GM21515 (cell line): ENCODE measurements at regions not wholly inside any gene's neighbourhood (a gene's known extent, or its start where the extent isn't known, plus 50 kb on each side); places are given as distances from the start of the nearest gene placed in this dataset.
"Not testable (repeated sequence)": the region's sequence is repeated elsewhere in the genome, so short reads cannot be mapped to it uniquely, and the experiment has no call there.

Source experiments
- ATAC-seq: cut with Tn5 transposase; IDR thresholded peaks from one replicate; pipeline ENCODE4 v1.9.1; 2021; ENCODE audit not compliant: unreplicated experiment

DNA sequence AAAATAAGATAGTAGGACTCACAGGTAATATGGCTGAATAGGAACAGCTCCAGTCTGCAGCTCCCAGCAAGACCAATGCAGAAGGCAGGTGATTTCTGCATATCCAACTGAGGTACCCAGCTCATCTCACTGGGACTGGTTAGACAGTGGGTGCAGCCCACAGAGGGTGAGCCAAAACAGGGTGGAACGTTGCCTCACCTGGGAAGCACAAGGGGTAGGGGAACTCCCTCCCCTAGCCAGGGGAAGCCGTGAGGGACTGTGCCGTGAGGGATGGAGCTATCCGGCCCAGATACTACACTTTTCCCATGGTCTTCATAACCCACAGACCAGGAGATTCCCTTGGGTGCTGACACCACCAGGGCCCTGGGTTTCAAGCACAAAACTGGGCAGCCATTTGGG, 114.8 kb upstream of the GNAI1 start:
- not testable (repeated sequence) for ATAC-seq

- peak; percentile 90 for ATAC-seq
Measured at GRCh38 chr7:80018941-80019808, 115.5 kb upstream of the GNAI1 start.

DNA sequence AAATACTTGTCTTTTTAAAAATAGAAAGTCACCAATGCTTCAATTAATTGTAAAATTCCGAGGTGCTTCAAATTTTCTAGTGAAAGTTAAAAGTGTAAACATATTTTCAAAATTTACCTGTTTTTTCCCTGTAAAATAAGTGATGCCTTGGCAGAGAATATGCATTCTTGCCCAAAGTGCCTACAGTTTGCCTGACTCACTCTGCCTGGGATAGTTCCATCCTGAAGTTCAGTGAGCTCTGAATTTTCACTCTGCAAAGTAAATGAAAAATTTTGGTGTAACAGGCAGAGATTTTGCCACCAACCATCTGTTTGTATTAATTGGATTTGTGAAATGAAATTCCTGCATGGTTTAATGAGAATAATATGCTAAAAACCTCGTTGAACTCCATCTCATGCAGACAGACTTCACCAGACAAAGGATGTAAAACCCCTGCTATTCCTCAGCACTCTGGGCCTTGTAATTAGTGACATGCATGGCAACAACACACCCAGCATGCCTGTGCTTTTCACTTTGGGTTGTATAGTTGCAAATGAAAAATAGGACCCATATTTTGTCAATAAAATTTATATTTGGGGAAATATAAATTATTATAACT, 117.4 kb upstream of the GNAI1 start:
- no peak for ATAC-seq

DNA sequence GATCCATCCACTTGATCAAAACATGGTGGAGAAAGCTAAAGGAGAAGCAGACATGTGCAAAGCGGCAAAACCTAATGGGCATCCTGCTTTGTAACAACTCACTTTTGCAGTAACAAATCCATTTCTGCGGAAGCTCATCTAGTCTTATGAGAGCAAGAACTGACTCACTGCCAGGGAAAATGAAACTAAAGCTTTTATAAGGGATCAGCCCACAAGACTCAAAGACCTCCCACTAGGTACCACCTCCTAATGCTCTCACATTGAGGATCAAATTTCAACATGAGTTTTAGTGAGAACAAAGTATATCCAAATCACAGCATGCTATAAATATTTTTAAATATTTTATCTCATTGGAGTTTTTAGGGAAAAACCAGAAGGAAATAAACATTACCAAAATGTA, 120.1 kb upstream of the GNAI1 start:
- no peak for ATAC-seq

- no peak for ATAC-seq
Measured at GRCh38 chr7:80008039-80008438, 126.6 kb upstream of the GNAI1 start.

DNA sequence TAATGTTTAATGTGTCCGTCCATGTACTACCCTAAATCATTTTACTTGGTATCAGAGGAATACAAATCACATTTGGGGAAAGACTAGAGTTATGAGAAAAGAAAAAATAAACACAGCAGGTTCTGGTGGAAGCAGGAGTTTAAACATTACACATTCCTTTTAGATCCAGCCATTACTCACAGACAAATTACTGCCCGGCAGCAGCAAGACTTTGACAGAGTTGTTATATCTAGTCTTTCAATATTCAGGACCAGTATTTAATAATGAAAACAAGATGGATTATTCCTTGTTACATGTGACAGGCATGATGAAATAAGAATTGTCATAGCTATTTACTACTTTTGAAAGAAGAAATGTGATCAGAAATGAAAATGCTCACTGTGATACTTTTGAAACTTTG, 131.8 kb upstream of the GNAI1 start:
- no peak for ATAC-seq

- ATAC-seq: no peak
Measured at GRCh38 chr7:79998363-79998762, 136.3 kb upstream of the GNAI1 start.

- no peak for ATAC-seq
Measured at GRCh38 chr7:79997345-79997744, 137.3 kb upstream of the GNAI1 start.

- ATAC-seq: not testable (repeated sequence)
Measured at GRCh38 chr7:79995741-79996140, 138.9 kb upstream of the GNAI1 start.

DNA sequence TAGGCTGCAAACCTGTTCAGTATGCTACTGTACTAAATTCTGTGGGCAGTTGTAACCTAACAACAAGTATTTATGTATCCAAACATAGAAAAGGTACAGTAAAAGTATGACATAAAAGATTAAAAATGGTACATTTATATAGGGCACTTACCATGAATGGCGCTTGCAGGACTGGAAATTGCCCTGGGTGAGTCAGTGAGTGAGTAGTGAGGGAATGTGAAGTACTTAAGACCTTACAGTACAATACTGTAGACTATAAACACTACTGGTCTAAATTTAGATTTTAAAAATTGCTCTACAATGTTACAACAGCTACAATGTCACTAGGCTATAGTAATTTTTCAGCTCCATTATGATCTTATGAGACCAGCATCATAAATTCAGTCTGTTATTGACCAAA, 146.0 kb upstream of the GNAI1 start:
- ATAC-seq: no peak

- ATAC-seq: no peak
Measured at GRCh38 chr7:79984210-79984609, 150.4 kb upstream of the GNAI1 start.

GRCh38 chr7:79982141-79982770, 152.4 kb upstream of the GNAI1 start:
- no peak for ATAC-seq

- no peak for ATAC-seq
Measured at GRCh38 chr7:79980376-79980775, 154.3 kb upstream of the GNAI1 start.

GRCh38 chr7:79979437-79979836, 155.2 kb upstream of the GNAI1 start:
- ATAC-seq: no peak

DNA sequence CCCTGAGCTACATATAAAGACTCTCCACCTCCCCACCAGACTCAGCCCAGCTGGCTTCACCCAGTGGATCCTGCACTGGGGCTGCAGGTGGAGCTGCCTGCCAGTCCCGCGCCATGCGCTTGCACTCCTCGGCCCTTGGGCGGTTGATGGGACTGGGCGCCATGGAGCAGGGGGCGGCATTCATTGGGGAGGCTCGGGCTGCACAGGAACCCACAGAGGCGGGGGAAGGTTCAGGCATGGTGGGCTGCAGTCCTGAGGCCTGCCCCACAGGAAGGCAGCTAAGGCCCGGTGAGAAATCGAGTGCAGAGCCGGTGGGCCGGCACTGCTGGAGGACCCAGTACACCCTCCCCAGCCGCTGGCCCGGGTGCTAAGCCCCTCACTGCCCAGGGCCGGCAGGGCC, 157.2 kb upstream of the GNAI1 start:
- ATAC-seq: no peak

- not testable (repeated sequence) for ATAC-seq
Measured at GRCh38 chr7:79976711-79977020, 158.0 kb upstream of the GNAI1 start.

- ATAC-seq: not testable (repeated sequence)
Measured at GRCh38 chr7:79975986-79976710, 158.5 kb upstream of the GNAI1 start.

GRCh38 chr7:79973455-79973854, 161.2 kb upstream of the GNAI1 start:
- no peak for ATAC-seq

GRCh38 chr7:79971058-79971457, 163.6 kb upstream of the GNAI1 start:
- no peak for ATAC-seq

DNA sequence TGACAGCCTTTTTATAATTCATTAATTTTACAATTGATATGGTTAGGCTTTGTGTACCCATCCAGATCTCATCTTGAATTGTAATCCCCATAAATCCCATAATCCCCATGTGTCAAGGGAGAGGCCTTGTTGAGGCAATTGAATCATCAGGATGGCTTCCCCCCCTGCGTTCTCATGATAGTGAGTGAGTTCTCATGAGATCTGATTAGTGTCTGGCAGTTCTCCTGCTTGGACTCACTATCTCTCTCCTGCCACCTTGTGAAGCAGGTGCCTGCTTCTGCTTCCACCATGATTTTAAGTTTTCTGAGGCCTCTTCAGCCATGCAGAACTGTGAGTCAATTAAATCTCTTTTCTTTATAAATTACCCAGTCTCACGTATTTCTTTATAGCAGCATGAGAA, 165.7 kb upstream of the GNAI1 start:
- no peak for ATAC-seq

DNA sequence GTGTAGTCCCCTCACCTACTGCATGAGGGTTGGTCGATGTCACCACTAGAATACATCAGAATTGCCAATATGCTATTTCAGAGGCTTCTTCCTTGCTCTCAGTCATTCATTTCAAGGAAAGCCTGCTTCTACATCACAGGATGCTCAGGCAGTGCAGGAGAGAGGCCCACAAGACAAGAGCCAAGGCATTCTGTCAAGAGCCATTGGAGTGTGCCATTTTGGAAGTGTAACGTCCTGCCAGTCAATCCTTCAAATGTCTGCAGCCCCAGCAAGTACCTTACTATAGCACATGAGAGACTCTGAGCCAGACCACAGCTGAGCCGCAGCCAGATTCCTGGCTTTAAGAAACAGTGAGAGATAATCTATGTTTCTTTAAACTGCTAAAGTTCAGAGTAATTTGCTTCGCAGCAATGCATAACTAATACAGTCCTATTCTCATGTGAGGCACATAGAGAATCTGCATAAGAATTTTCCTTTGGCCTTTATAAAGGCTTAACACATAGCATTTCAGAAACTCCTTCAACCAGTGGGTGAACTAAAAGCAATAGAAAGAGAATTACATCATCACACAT, 166.5 kb upstream of the GNAI1 start:
- ATAC-seq: no peak
